Epithelial cell of esophagus (primary cell): ENCODE measurements at regions not wholly inside any gene's neighbourhood (a gene's known extent, or its start where the extent isn't known, plus 50 kb on each side); places are given as distances from the start of the nearest gene placed in this dataset.

Experiments used
- DNase-seq: peaks from one replicate; pipeline ENCODE4 v3.0.0; 2010; ENCODE audit warnings: low read depth
- H3K4me3 ChIP-seq: 2 replicates; pipeline ENCODE4 v1.5.1; 2011; ENCODE audit warnings: mild to moderate bottlenecking, low read length, control low read depth
- CTCF ChIP-seq: IDR thresholded peaks from 2 replicates; pipeline ENCODE4 v1.5.1; 2011; ENCODE audit warnings: low read depth, mild to moderate bottlenecking, low read length, control low read depth, inconsistent platforms; ENCODE audit not compliant: insufficient read depth; ENCODE audit errors: missing control alignments

- no peak for DNase-seq
- no peak for TF ChIP-seq CTCF
- no peak overlapping the region for H3K4me3 ChIP-seq
Observed at GRCh38 chr9:99447951-99448350, 225.9 kb downstream of the SEC61B start.

DNA sequence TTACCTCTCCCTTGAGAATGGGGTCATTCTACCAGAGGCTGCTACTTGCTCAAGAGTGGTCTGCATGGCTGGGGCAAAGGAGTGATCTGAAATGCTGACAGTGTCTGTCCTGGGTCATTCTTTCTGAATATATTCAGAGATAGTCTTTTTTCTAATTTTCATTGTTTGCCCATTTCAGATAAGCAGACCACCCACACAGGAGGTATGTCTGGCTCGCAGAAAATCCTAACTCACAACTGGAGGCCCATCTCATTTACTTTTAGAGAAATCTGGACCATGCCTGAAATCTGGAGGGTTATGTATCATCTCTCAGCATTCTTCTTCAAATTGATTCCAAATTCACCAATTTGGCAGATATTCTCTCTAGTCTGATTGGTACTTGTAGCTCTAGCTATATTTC is 227.6 kb downstream of the SEC61B start:
- DNase-seq: no peak
- no peak overlapping the region for H3K4me3 ChIP-seq
- no peak for TF ChIP-seq CTCF

GRCh38 chr9:99451112-99451606 is 229.1 kb downstream of the SEC61B start:
- no peak for TF ChIP-seq CTCF
- H3K4me3 ChIP-seq: no peak overlapping the region
- DNase-seq: peak; percentile 27

DNA sequence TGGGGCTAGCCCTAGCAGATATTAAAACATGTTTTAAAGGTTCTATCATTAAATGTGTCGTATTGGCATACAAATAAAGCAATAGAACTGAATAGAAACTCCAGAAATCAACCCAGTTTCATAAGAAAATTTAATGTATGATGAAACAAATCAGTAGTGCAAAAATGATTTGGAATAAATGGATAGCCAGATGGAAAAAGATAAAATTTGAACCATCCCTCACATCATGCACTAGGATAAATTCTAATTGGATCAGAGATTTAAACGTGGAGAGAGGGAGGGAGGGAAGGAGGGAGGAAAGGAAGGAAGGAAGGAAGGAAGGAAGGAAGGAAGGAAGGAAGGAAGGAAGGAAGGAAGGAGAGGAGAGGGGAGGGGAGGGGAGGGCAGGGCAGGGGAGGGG is 235.3 kb downstream of the SEC61B start:
- no peak for TF ChIP-seq CTCF
- no peak for DNase-seq

DNA sequence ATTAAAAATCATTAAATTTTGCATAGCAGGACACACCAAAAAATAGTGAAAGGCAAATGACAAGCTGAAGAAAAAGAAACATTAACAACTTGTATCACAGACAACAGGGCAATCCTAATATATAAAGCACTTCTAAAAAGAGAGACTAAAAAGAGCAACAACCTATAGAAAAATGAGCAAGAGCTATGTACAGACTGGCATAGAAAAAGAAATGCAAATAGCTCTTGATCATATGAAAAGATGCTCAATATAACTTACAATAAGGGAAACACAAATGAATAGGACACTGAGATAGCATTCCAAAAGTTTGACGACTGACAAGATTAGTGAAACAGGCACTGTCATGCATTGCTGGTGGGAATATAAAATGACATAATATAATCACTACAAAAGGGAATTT is 235.9 kb downstream of the SEC61B start:
- DNase-seq: no peak
- no peak for TF ChIP-seq CTCF
- no peak overlapping the region for H3K4me3 ChIP-seq

More for the DNA sequence above, 235.3 kb downstream of the SEC61B start:
- no peak overlapping the region for H3K4me3 ChIP-seq

DNA sequence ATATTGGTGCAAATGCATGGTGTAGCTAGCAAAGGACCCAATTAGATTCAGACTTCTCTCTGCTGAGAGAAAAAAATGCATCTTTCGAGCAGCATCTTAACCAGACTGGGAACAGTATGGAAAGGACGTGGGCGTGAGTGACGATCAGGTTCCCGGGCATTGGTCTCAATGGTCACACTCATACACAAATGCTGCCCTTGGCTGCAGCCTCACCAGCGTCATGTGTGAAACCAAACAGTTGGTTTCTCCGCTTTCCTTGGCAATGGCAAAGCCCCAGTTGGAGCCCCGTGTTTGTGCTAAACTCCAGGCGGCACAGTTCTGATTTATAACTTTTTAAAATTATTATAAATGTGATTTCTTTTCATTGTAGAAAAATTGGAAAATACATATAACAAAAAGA is 237.8 kb downstream of the SEC61B start:
- no peak for DNase-seq
- no peak overlapping the region for H3K4me3 ChIP-seq
- TF ChIP-seq CTCF: no peak

- no peak for DNase-seq
- H3K4me3 ChIP-seq: no peak overlapping the region
- TF ChIP-seq CTCF: no peak
Observed at GRCh38 chr9:99463131-99463530, 241.0 kb downstream of the SEC61B start.
